DND-41 (cell line): ENCODE measurements at regions not wholly inside any gene's neighbourhood (a gene's known extent, or its start where the extent isn't known, plus 50 kb on each side); places are given as distances from the start of the nearest gene placed in this dataset.

Source experiments
- CTCF ChIP-seq: IDR thresholded peaks from 2 replicates; pipeline ENCODE4 v1.5.1; 2012; ENCODE audit warnings: borderline replicate concordance, low read length, moderate library complexity, mild to moderate bottlenecking; ENCODE audit not compliant: poor library complexity, severe bottlenecking; ENCODE audit errors: extremely low read depth
- EZH2 ChIP-seq: IDR thresholded peaks from 3 replicates; pipeline ENCODE4 v1.6.1; 2012; ENCODE audit warnings: borderline replicate concordance, low read depth, mild to moderate bottlenecking, moderate library complexity, low read length, inconsistent platforms; ENCODE audit not compliant: severe bottlenecking

- no peak for TF ChIP-seq CTCF
- TF ChIP-seq EZH2 = no peak
These were observed 123.1 kb upstream of the PRMT8 start for GRCh38 chr12:3367750-3368444.
